ENCODE measurements at regions not wholly inside any gene's neighbourhood (a gene's known extent, or its start where the extent isn't known, plus 50 kb on each side); places are given as distances from the start of the nearest gene placed in this dataset.

GRCh38 chr1:221473411-221473810 lies 268.5 kb downstream of the DUSP10 start:
- TF ChIP-seq CTCF (IDR thresholded peaks at IDR 0.05) = no peak
- intact Hi-C loops (cut with DNase I) = no loop called here
- no peaks in the 10 kb centered on the region for H3K4me1 ChIP-seq
- no peaks in the 10 kb centered on the region for H3K27me3 ChIP-seq
- H3K4me3 ChIP-seq = no peak overlapping the region
- no peak for ATAC-seq
- no peak overlapping the region for H3K27ac ChIP-seq
- H3K36me3 ChIP-seq = no peaks in the 10 kb centered on the region
- peaks cover 0 to under 1% of the 10 kb centered on the region in 2 donors for H3K9me3 ChIP-seq
- DNase-seq = no peak

- ATAC-seq (no peak), DNase-seq (no peak)
- Histone ChIP-seq H3K4me1 (no peaks in the 10 kb centered on the region), H3K27ac (no peak overlapping the region), H3K9me3 (no peaks in the 10 kb centered on the region), H3K36me3 (no peaks in the 10 kb centered on the region), H3K4me3 (no peak overlapping the region), H3K27me3 (no peaks in the 10 kb centered on the region)
- no peak for TF ChIP-seq CTCF (IDR thresholded peaks at IDR 0.05)
- intact Hi-C loops (cut with DNase I) = no loop called here
Measured at GRCh38 chr1:221477252-221477651, 264.6 kb downstream of the DUSP10 start.

- DNase-seq = peak in 2 of 4 donors; percentile 34 to 41
- ATAC-seq = peak; percentile 94
- intact Hi-C loops (cut with DNase I) = no loop called here
Measured at GRCh38 chr1:221478050-221478949, 263.6 kb downstream of the DUSP10 start.

GRCh38 chr1:221487781-221488524 lies 253.9 kb downstream of the DUSP10 start:
- ATAC-seq (peak; percentile 50), DNase-seq (no peak)
- Histone ChIP-seq H3K9me3 (no peaks in the 10 kb centered on the region), H3K4me3 (no peak overlapping the region), H3K27me3 (no peaks in the 10 kb centered on the region), H3K27ac (no peak overlapping the region), H3K4me1 (no peaks in the 10 kb centered on the region), H3K36me3 (no peaks in the 10 kb centered on the region)
- intact Hi-C loops (cut with DNase I) = no loop called here
- no peak for TF ChIP-seq CTCF (IDR thresholded peaks at IDR 0.05)

More at GRCh38 chr1:221478050-221478949, 263.6 kb downstream of the DUSP10 start:
- Histone ChIP-seq H3K4me1 (no peaks in the 10 kb centered on the region), H3K4me3 (no peak overlapping the region), H3K27ac (no peak overlapping the region), H3K36me3 (no peaks in the 10 kb centered on the region), H3K27me3 (no peaks in the 10 kb centered on the region), H3K9me3 (no peaks in the 10 kb centered on the region)
- TF ChIP-seq CTCF (IDR thresholded peaks at IDR 0.05) = peak; percentile 26 to 33

- Histone ChIP-seq H3K4me1 (no peaks in the 10 kb centered on the region), H3K27me3 (no peaks in the 10 kb centered on the region), H3K9me3 (no peaks in the 10 kb centered on the region), H3K27ac (no peak overlapping the region), H3K4me3 (no peak overlapping the region), H3K36me3 (no peaks in the 10 kb centered on the region)
- DNase-seq = no peak
- no peak for TF ChIP-seq CTCF (IDR thresholded peaks at IDR 0.05)
- intact Hi-C loops (cut with DNase I) = no loop called here
- ATAC-seq = no peak
Measured at GRCh38 chr1:221488550-221488949, 253.3 kb downstream of the DUSP10 start.

Measured in left lung (tissue), 4 donors.